PC-9 (cell line): ENCODE measurements at regions not wholly inside any gene's neighbourhood (a gene's known extent, or its start where the extent isn't known, plus 50 kb on each side); places are given as distances from the start of the nearest gene placed in this dataset.
A peak's percentile ranks its signal among the peaks of the same experiment; 100 is the strongest.

Source experiments
- BruUV-seq: library from RNA; stranded (reverse); fragments of 400-500 nt; replicated peaks from 2 replicates; lab custom pipeline; 2021; lab: Mats Ljungman, UMichigan
- CTCF ChIA-PET: fragments of 300-600 bp; sonication (Branson Sonifier 250); formaldehyde crosslinking; loops from one replicate; lab custom pipeline; 2022; ENCODE audit warnings: antibody characterized with exemption; lab: Charles Lee
- POLR2A ChIA-PET: fragments of 300-600 bp; sonication (Branson Sonifier 250); formaldehyde crosslinking; loops from one replicate; lab custom pipeline; 2022; ENCODE audit warnings: antibody characterized with exemption; ENCODE audit not compliant: unreplicated experiment; lab: Charles Lee
- DNase-seq, 2 experiments: peaks; one replicate each; pipeline versions ENCODE4 v3.0.0 to v3.0.0-alpha.2; 2015 to 2022; ENCODE audit warnings: mixed read lengths in 1 of 2
- H2AFZ ChIP-seq: fragments of 200-600 bp; sonication (generic); 2 replicates; pipeline ENCODE4 v1.8.1; 2017; ENCODE audit warnings: antibody characterized with exemption
- H3F3A ChIP-seq: fragments of 200-600 bp; sonication (generic); 2 replicates; pipeline ENCODE4 v1.8.1; 2017; ENCODE audit warnings: antibody characterized with exemption, mild to moderate bottlenecking, low read depth; ENCODE audit not compliant: insufficient read depth
- H3K27ac ChIP-seq: fragments of 200-600 bp; sonication (generic); 2 replicates; pipeline ENCODE4 v1.6.1; 2016; ENCODE audit warnings: mixed run types
- H3K27me3 ChIP-seq: fragments of 200-600 bp; sonication (generic); 2 replicates; pipeline ENCODE4 v1.6.1; 2016; ENCODE audit warnings: low read depth, mixed run types; ENCODE audit not compliant: insufficient read depth
- H3K36me3 ChIP-seq: fragments of 200-600 bp; sonication (generic); 2 replicates; pipeline ENCODE4 v1.6.1; 2016; ENCODE audit warnings: low read depth, mixed run types
- H3K4me1 ChIP-seq: fragments of 200-600 bp; sonication (generic); replicated peaks from 2 replicates; pipeline ENCODE4 v1.6.1; 2016; ENCODE audit warnings: mixed run types; ENCODE audit not compliant: insufficient read depth
- H3K4me2 ChIP-seq: fragments of 200-600 bp; sonication (generic); 2 replicates; pipeline ENCODE4 v1.6.1; 2017; ENCODE audit warnings: mixed run types
- H3K4me3 ChIP-seq: fragments of 200-600 bp; sonication (generic); 2 replicates; pipeline ENCODE4 v1.6.1; 2016; ENCODE audit warnings: mixed run types
- H3K79me2 ChIP-seq: fragments of 200-600 bp; sonication (generic); 2 replicates; pipeline ENCODE4 v1.6.1; 2017; ENCODE audit warnings: low read depth, mixed run types
- H3K9me2 ChIP-seq: fragments of 200-600 bp; sonication (generic); 2 replicates; pipeline ENCODE4 v1.8.1; 2017; ENCODE audit warnings: mild to moderate bottlenecking; ENCODE audit not compliant: insufficient read depth
- H3K9me3 ChIP-seq: fragments of 200-600 bp; sonication (generic); 2 replicates; pipeline ENCODE4 v1.8.1; 2016; ENCODE audit warnings: low read depth; ENCODE audit not compliant: insufficient read depth
- H4K20me1 ChIP-seq: fragments of 200-600 bp; sonication (generic); 2 replicates; pipeline ENCODE4 v1.8.1; 2017; ENCODE audit not compliant: insufficient read depth
- CTCF ChIP-seq: fragments of 200-600 bp; sonication (generic); conservative IDR thresholded peaks from 2 replicates; pipeline ENCODE4 v1.6.1; 2017; ENCODE audit warnings: mixed run types, antibody characterized with exemption, mild to moderate bottlenecking, moderate library complexity
- EZH2 ChIP-seq: fragments of 200-600 bp; sonication (generic); IDR thresholded peaks from 2 replicates; pipeline ENCODE4 v1.8.0; 2017; ENCODE audit warnings: antibody characterized with exemption, low read depth
- intact Hi-C: fragments of 100-400 bp; cut with micrococcal nuclease; formaldehyde crosslinking; loops from one replicate; pipeline ENCODE4 v1.10.0; 2022; ENCODE audit not compliant: unreplicated experiment

DNA sequence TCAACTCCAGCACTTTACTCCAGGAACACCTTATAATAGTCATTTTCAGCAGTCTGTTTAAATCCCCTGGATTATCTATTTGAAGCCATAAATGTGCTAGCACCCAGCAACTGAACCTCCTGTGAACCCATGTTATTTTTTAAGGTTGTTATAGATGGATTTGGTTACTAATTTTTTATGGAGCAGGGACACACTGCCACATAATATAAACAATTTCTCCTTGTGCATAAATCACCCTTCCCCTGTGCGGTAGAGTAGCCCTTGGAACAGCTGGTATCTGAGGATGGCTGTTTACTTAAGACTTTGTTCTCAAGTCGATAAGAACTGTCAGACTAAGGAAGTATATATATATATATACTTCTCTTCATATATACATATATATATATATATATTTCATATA is 367.4 kb downstream of the EPHA4 start:
- Histone ChIP-seq H3K4me1 (0 out of 2 replicates have a peak, but pooled peaks cover 3% of the 10 kb centered on the region), H3F3A (no peaks in the 10 kb centered on the region), H3K4me3 (no peak overlapping the region), H3K36me3 (no peaks in the 10 kb centered on the region), H3K27ac (no peak overlapping the region), H3K4me2 (no peak overlapping the region), H3K79me2 (no peaks in the 10 kb centered on the region), H2AFZ (no peak overlapping the region), H3K9me2 (no peaks in the 10 kb centered on the region), H4K20me1 (no peaks in the 10 kb centered on the region), H3K27me3 (no peaks in the 10 kb centered on the region), H3K9me3 (no peaks in the 10 kb centered on the region)
- intact Hi-C loops, result no loop called here
- TF ChIP-seq EZH2 (no peak), CTCF (no peak)
- CTCF ChIA-PET, result interaction anchor here (0.7 kb wide), 1 partner anchor 378 kb away, joined by 3 read pairs; no protein-coding TSS in a partner anchor
- POLR2A ChIA-PET, result no interaction called here
- BruUV-seq, result no TSS peak
- DNase-seq, result no peak

DNA sequence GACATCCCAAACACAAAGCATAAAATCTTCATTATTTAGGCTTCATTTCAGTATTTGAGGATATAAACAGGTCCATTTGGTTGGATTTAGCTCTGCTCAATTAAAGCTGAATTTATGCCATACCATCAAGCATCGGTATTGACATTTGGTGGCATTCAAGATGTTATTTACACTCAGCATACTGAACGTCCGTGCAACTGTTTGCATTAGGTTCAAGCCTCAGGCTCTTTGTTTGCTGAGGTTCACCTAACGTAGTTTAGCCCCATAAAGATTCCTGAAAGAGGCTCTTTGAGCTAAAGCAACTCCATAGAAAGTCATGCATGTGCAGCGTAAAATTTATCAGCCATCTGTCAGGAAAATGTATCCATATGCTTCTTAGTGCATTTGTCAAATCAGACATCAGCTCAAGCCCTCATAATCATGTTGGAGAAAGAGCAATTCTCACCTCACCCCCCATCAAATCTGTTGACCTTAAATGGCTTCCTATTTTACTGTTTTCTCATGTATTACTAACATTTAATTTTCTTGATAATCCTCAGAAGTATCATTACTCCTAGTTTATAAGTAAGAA is 366.9 kb downstream of the EPHA4 start:
- H3K27ac ChIP-seq, result no peak overlapping the region
- H4K20me1 ChIP-seq, result no peaks in the 10 kb centered on the region
- no peak for DNase-seq
- no peaks in the 10 kb centered on the region for H3K9me2 ChIP-seq
- H3K4me2 ChIP-seq, result no peak overlapping the region
- ChIA-PET CTCF (no interaction called here), POLR2A (no interaction called here)
- H3K27me3 ChIP-seq, result no peaks in the 10 kb centered on the region
- H2AFZ ChIP-seq, result no peak overlapping the region
- 0 out of 2 replicates have a peak, but pooled peaks cover 3% of the 10 kb centered on the region for H3K4me1 ChIP-seq
- H3K9me3 ChIP-seq, result no peaks in the 10 kb centered on the region
- no peaks in the 10 kb centered on the region for H3K36me3 ChIP-seq
- no peak overlapping the region for H3K4me3 ChIP-seq
- no TSS peak for BruUV-seq
- TF ChIP-seq EZH2 (no peak), CTCF (no peak)
- intact Hi-C loops, result no loop called here
- no peaks in the 10 kb centered on the region for H3K79me2 ChIP-seq
- H3F3A ChIP-seq, result no peaks in the 10 kb centered on the region

- H3K4me3 ChIP-seq, result no peak overlapping the region
- DNase-seq, result no peak
- ChIA-PET CTCF (no interaction called here), POLR2A (no interaction called here)
- H3K9me2 ChIP-seq, result no peaks in the 10 kb centered on the region
- no TSS peak for BruUV-seq
- no peaks in the 10 kb centered on the region for H3F3A ChIP-seq
- H4K20me1 ChIP-seq, result no peaks in the 10 kb centered on the region
- 0 out of 2 replicates have a peak overlapping the region, but pooled peaks have one; percentile 33 for H2AFZ ChIP-seq
- no peaks in the 10 kb centered on the region for H3K79me2 ChIP-seq
- intact Hi-C loops, result no loop called here
- H3K4me2 ChIP-seq, result no peak overlapping the region
- no peaks in the 10 kb centered on the region for H3K36me3 ChIP-seq
- H3K9me3 ChIP-seq, result no peaks in the 10 kb centered on the region
- no peak for TF ChIP-seq CTCF
- TF ChIP-seq EZH2, result no peak
- H3K27ac ChIP-seq, result no peak overlapping the region
- no peaks in the 10 kb centered on the region for H3K27me3 ChIP-seq
- no peaks in the 10 kb centered on the region for H3K4me1 ChIP-seq
Measured at GRCh38 chr2:221210686-221211085, 361.4 kb downstream of the EPHA4 start.
